ENCODE measurements at regions not wholly inside any gene's neighbourhood (a gene's known extent, or its start where the extent isn't known, plus 50 kb on each side); places are given as distances from the start of the nearest gene placed in this dataset.

DNA sequence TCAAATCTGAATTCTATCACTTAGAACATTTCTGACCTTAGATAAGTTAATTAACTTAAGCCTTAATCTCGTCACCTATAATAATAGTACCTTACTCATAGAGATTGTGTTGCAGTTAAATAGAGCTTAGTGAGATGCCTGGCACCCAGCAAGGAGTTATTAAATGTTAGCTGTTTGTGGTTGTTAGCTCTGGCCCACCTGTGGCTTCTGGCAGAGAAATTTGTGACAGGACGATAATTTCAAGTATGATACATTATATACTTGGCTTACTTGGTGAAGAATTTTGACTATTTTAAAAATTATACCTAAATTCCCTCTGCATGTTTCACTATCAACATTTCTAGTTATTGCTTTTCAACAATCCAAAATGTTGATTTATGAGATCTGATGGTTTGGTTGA, 102.9 kb upstream of the CEP162 start:
- ChIA-PET POLR2A (no interaction called here), CTCF (interaction anchor here (0.6 kb wide), 1 partner anchor 43 kb away, joined by 3 read pairs; no protein-coding TSS in a partner anchor)
- no peak for DNase-seq (ENCODE audit: low read depth)
- Histone ChIP-seq H3K27me3 (ENCODE audit: control insufficient read depth, insufficient read depth, low read length) (no peaks in the 10 kb centered on the region), H3K4me3 (ENCODE audit: low read depth, low read length) (no peak overlapping the region), H3K36me3 (ENCODE audit: control insufficient read depth, insufficient read depth, low read length) (no peaks in the 10 kb centered on the region)
- TF ChIP-seq, protein P1, sequence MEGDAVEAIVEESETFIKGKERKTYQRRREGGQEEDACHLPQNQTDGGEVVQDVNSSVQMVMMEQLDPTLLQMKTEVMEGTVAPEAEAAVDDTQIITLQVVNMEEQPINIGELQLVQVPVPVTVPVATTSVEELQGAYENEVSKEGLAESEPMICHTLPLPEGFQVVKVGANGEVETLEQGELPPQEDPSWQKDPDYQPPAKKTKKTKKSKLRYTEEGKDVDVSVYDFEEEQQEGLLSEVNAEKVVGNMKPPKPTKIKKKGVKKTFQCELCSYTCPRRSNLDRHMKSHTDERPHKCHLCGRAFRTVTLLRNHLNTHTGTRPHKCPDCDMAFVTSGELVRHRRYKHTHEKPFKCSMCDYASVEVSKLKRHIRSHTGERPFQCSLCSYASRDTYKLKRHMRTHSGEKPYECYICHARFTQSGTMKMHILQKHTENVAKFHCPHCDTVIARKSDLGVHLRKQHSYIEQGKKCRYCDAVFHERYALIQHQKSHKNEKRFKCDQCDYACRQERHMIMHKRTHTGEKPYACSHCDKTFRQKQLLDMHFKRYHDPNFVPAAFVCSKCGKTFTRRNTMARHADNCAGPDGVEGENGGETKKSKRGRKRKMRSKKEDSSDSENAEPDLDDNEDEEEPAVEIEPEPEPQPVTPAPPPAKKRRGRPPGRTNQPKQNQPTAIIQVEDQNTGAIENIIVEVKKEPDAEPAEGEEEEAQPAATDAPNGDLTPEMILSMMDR (IDR thresholded peaks at IDR 0.05; ENCODE audit: insufficient read depth, low read depth, low read length), result no peak

DNA sequence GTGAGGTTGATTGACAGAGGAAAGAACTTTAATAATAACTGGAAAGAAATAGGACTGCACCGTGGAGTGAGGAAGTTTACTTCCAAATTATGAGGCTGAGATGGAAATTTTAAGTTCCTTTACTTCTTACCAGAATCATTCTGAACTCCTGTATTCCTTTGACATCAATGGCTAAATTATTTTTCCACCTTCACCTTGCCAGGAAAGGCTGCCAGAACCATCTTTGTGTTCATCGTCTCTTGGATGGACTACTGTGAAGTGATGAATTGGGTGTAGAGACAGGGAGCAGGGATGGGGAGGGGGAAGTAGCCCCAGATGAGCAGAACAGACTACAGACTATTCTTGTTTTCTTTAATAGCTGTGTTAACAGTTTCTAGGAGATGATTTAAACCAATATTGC, 102.1 kb upstream of the CEP162 start:
- no peak for DNase-seq (ENCODE audit: low read depth)
- TF ChIP-seq, protein P1 (IDR thresholded peaks at IDR 0.05; ENCODE audit: insufficient read depth, low read depth, low read length), result no peak
- Histone ChIP-seq H3K36me3 (ENCODE audit: control insufficient read depth, insufficient read depth, low read length) (no peaks in the 10 kb centered on the region), H3K27me3 (ENCODE audit: control insufficient read depth, insufficient read depth, low read length) (no peaks in the 10 kb centered on the region), H3K4me3 (ENCODE audit: low read depth, low read length) (no peak overlapping the region)
- CTCF ChIA-PET, result no interaction called here
- POLR2A ChIA-PET, result no interaction called here

DNA sequence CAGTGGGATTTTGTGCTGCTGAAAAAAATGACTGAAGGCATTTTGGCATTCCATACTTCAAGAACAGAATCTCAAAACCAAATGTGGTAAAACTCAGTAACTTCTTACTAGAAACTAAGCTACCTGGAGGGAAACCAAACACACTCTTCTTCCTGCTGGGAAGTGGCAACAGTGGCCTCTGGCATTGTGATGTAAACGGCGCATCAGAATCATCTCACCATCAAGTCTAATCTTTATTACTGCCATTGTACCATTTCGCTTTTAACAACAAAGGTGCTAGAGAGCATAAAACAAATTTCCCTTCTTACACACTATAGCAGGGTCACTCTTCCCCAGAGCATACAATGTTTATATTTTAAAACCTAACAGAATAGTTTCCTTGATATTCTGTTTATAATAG, 101.6 kb upstream of the CEP162 start:
- H3K4me3 ChIP-seq (ENCODE audit: low read depth, low read length), result no peak overlapping the region
- H3K27me3 ChIP-seq (ENCODE audit: control insufficient read depth, insufficient read depth, low read length), result no peaks in the 10 kb centered on the region
- H3K36me3 ChIP-seq (ENCODE audit: control insufficient read depth, insufficient read depth, low read length), result no peaks in the 10 kb centered on the region
- TF ChIP-seq, protein P1 (IDR thresholded peaks at IDR 0.05; ENCODE audit: insufficient read depth, low read depth, low read length), result no peak
- POLR2A ChIA-PET, result no interaction called here
- DNase-seq (ENCODE audit: low read depth), result no peak
- CTCF ChIA-PET, result no interaction called here

DNA sequence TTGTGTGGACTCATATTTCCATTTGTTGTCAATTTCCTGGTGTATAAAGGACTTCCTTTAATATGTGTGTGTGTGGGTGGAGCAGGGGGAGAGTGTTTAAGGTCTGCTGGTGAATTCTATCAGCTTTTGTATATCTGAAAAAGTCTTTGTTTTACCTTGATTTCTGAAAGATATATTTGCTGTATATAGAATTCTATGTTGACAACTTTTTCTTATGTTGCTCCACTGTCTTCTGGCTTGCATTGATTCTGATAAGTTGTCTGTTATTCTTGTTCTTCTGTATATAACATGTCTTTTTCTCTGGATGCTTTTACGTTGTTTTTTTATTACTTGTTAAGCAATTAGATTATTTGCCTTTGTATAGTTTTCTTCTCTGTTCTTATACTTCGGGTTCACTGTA, 90.0 kb upstream of the CEP162 start:
- ChIA-PET CTCF (no interaction called here), POLR2A (no interaction called here)
- no peaks in the 10 kb centered on the region for H3K36me3 ChIP-seq (ENCODE audit: control insufficient read depth, insufficient read depth, low read length)
- TF ChIP-seq, protein P1 (IDR thresholded peaks at IDR 0.05; ENCODE audit: insufficient read depth, low read depth, low read length), result no peak
- H3K27me3 ChIP-seq (ENCODE audit: control insufficient read depth, insufficient read depth, low read length), result no peaks in the 10 kb centered on the region
- no peak for DNase-seq (ENCODE audit: low read depth)
- H3K4me3 ChIP-seq (ENCODE audit: low read depth, low read length), result no peak overlapping the region

DNA sequence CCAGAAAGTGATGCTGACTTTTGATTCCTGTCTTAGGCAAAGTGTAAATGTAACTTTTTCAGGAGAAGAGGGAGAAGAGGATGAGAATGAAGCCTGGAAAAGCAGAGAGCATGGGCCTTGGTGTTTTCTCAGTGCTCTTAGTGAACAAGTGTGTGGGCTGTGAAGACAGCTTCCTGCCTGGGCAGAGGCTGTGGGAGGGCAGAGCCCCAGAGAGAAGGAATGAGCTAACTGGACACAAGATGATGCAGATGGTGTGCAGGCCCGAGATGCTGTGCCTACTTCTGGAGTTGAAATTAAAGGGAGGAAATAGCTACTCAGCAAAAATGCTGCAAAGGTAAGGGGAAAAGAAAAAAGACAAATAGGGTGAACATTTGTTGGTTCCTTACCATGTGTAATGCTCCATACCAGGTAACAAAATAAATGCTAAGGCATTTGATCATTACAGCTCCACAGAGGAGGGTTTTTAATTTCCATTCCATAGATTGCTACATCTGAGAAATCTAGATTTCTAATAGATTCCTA, 87.0 kb upstream of the CEP162 start:
- TF ChIP-seq, protein P1 (IDR thresholded peaks at IDR 0.05; ENCODE audit: insufficient read depth, low read depth, low read length), result no peak
- ChIA-PET POLR2A (no interaction called here), CTCF (no interaction called here)
- Histone ChIP-seq H3K36me3 (ENCODE audit: control insufficient read depth, insufficient read depth, low read length) (no peaks in the 10 kb centered on the region), H3K4me3 (ENCODE audit: low read depth, low read length) (no peak overlapping the region), H3K27me3 (ENCODE audit: control insufficient read depth, insufficient read depth, low read length) (no peaks in the 10 kb centered on the region)
- no peak for DNase-seq (ENCODE audit: low read depth)

All from BJ (cell line).